DMS 273 (cell line): ENCODE measurements at regions not wholly inside any gene's neighbourhood (a gene's known extent, or its start where the extent isn't known, plus 50 kb on each side); places are given as distances from the start of the nearest gene placed in this dataset.
A peak's percentile ranks its signal among the peaks of the same experiment; 100 is the strongest.
"Not testable (repeated sequence)": the region's sequence is repeated elsewhere in the genome, so short reads cannot be mapped to it uniquely, and the experiment has no call there.

ENCODE experiments used
- DNase-seq: peaks from one replicate; lab custom pipeline; 2025; ENCODE audit not compliant: unreplicated experiment; lab: John Stamatoyannopoulos, UW

DNA sequence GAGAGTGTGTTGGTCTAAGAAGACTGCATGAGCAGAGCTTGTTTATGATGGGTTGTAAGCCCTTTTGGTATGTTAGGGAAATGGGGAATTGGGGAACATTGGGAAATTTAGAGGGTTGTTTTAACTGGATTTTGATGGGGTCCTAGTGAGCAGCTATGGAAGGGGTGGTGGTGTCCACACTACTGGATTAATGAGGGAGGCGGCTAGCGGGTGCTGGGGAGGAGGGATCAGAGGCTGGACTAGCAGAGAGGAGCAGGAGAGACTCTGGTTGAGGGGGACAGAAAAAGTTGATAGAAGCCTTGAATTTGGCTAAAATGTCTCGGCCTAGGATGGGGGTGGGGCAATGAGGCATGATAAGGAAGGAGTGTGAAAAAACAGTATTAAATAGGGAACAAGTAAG lies 1369.1 kb downstream of the UQCRFS1 start:
- DNase-seq, result no peak

DNA sequence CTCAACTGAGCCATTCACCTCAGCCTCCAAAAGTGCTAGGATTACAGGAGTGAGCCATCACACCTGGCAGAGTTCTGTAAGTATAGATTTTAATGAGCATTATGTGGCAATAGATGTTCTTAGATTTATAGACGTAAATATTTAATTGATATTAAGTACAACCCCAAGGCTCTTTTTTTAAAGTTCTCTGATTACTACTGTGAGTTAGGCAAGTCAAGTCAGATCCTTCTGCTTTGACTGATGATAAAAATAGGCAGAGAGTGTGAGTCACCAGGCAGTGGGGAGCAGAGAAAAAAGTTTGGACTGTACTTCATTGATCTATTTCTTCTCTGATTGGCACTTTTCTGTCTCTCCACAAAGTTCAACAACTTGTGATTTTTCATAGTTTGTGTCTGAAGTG lies 1379.9 kb downstream of the UQCRFS1 start:
- DNase-seq, result no peak

- no peak for DNase-seq
These were observed 1384.1 kb downstream of the UQCRFS1 start for GRCh38 chr19:27828829-27829228.

DNA sequence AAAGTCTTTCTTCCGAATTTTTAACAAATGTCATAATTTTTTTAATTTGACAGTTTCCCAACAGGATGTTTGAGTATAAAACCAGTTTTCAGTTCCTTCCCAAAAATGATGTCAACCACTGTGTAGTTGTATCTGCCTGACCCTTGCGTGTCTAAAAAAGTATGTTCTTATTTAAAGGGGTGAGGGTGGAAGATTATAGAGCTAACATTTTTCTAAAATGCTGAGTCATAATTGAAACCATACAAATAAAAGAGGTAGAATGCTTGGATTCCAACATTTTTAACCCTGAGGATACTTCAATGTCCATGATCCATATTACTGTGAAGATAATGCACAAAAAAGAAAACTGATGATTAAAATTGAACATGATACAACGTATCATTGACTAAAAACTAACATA lies 1388.8 kb downstream of the UQCRFS1 start:
- DNase-seq, result no peak

DNA sequence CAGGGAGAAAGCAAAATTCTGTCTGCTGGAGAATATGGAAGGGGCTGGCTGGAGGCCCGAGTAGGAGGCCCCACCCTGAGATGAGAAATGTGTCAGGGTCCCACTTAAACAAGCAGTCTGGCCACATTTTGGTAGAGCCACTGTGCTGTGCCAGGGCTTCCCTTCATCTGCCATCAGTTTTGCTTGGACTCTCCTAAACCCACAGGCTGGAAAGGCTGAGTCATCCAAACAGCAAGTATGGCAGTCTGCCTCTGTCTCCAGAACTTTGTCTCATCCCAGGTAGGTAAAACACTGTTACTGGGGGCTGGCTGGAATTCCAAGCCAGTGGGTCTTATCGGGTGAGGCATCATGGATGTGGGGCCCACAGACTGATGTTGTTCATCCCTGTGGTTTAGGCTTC lies 1390.6 kb downstream of the UQCRFS1 start:
- peak; percentile 42 for DNase-seq

- no peak for DNase-seq
These were observed 1391.4 kb downstream of the UQCRFS1 start for GRCh38 chr19:27821418-27822018.

DNA sequence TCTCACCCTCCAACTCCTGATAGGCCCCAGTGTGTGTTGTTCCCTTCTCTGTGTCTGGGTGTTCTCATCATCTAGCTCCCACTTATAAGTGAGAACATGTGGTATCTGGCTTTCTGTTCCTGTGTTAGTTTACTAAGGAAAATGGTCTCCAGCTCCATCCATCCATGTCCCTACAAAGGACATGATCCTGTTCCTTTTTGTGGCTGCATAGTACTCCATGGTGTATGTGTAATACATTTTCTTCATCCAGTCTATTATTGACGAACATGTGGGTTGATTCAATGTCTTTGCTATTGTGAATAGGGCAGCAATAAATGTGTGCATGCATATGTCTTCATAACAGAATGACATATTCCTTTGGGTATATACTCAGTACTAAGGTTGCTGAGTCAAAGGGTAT lies 1397.0 kb downstream of the UQCRFS1 start:
- DNase-seq, result no peak

DNA sequence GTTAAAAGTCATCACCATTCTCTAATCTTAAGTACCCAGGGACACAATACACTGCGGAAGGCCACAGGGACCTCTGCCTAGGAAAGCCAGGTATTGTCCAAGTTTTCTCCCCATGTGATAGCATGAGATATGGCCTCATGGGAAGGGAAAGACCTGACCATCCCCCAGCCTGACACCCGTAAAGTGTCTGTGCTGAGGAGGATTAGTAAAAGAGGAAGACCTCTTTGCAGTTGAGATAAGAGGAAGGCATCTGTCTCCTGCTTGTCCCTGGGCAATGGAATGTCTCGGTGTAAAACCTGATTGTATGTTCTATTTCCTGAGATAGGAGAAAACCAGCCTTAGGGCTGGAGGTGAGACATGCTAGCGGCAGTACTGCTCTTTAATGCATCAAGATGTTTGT lies 1398.1 kb downstream of the UQCRFS1 start:
- not testable (repeated sequence) for DNase-seq

GRCh38 chr19:27814274-27814673 lies 1398.7 kb downstream of the UQCRFS1 start:
- DNase-seq, result not testable (repeated sequence)

GRCh38 chr19:27806471-27807070 lies 1406.4 kb downstream of the UQCRFS1 start:
- DNase-seq, result no peak

- no peak for DNase-seq
These were observed 1407.1 kb downstream of the UQCRFS1 start for GRCh38 chr19:27805848-27806247.

DNA sequence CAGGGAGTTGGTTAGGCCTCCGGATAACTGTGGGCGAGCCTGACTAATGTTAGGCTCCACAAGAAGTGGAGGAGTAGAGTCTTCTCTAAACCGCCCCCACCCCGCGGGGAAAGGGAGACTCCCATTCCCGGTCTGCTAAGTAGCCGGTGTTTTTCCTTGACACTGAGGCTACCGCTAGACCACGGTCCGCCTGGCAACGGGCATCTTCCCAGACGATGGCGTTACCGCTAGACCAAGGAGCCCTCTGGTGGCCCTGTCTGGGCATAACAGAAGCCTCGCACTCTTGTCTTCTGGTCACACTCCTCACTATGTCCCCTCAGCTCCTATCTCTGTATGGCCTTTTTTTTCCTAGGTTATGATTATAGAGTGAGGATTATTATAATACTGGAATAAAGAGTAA lies 1410.7 kb downstream of the UQCRFS1 start:
- DNase-seq, result not testable (repeated sequence)

DNA sequence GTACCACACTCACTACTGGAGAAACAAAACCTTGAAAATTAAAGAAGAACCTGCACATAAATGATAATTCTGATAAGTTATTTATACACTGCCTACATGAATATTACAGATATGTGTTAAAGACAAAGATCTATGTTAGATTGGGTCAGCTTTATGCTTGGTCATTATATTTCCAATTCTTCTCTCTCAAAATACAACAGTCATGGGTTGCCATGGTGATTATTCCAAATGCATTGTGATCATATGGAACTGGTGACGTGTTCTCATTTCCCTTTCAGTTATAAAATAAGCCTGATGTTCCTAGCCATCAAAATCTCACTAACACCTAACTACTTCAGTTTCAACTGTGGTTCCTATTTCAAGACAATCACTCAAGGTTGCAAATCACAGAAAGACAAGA lies 1416.4 kb downstream of the UQCRFS1 start:
- DNase-seq, result no peak

- DNase-seq, result peak; percentile 27
These were observed 1416.9 kb downstream of the UQCRFS1 start for GRCh38 chr19:27796073-27796472.

DNA sequence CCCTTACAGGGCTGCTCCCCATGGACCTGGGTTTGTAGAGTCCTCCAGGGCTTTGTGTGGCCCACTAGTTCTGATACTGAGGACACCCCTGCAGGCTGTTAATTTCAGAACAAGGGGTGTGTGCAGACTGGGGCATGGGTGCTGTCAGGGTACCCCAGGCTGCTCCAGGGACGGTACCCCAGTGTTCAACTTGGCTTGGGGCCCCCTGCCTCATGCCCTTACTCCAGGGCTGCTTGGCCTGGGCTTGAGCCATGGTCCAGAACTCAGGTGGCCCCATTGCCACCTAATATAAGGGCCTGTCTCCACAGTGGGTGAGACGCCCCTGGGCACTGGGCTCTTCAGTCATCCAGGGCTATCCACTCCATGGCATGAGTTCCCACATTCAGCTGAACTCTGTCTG lies 1417.6 kb downstream of the UQCRFS1 start:
- no peak for DNase-seq

- DNase-seq, result peak; percentile 32
These were observed 1418.4 kb downstream of the UQCRFS1 start for GRCh38 chr19:27794494-27795042.

DNA sequence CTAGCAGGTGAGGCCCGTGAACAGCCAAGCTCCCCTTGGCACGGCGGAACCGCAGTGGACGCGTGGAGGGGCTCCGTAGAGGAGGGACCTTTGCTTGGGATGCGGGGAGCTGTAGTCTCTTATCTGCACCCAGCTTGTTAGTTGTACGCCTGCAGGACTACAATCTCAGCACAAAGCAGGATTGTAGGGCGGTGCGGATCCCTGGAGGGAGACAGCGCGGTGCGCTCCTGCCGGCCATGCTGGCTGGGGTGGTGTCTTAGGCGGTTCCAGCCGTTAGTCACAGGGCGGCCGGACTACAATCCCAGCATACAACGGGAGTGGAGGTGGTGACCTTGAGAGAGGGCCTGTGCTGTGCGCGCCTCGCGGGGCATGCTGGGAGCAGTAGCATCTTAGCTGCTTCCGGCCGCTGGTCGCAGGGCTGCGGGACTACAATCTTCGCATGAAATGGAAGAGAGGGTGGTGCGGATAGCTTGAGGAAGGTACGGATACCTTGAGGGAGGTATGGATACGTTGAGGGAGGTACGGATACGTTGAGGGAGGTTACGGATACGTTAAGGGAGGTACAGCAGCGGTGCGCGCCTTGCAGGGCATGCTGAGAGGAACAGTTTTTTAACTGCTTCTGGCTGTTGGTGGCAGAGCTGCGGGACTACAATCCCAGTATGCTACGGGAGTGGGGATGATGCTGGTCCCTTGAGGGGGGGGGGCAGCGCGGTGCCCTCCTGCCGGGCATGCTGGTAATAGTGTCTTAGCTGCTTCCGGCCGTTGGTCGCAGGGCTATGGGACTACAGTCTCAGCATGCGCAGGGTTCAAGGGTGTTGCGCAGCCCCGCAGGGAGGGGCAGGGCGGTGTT lies 1419.1 kb downstream of the UQCRFS1 start:
- DNase-seq, result peak; percentile 94

GRCh38 chr19:27793128-27793643 lies 1419.8 kb downstream of the UQCRFS1 start:
- peak; percentile 93 for DNase-seq

GRCh38 chr19:27792576-27793127 lies 1420.3 kb downstream of the UQCRFS1 start:
- DNase-seq, result no peak

GRCh38 chr19:27780367-27781075 lies 1432.4 kb downstream of the UQCRFS1 start:
- DNase-seq, result no peak

GRCh38 chr19:27779954-27780353 lies 1433.0 kb downstream of the UQCRFS1 start:
- DNase-seq, result no peak
